Stimulated activated CD4-positive, alpha-beta T cell treated with anti-CD3 and anti-CD28 coated beads, Interleukin-1b, Interleukin-23, amount 100 ng/mL, for 1 hour (primary cell): ENCODE measurements at regions not wholly inside any gene's neighbourhood (a gene's known extent, or its start where the extent isn't known, plus 50 kb on each side); places are given as distances from the start of the nearest gene placed in this dataset.
"Not testable (repeated sequence)": the region's sequence is repeated elsewhere in the genome, so short reads cannot be mapped to it uniquely, and the experiment has no call there.

ENCODE experiments used
- DNase-seq, 2 donors: peaks; one replicate each; pipeline ENCODE4 v3.0.0-alpha.2; 2020; ENCODE audit warnings: low read depth in 2 of 2

GRCh38 chr3:6747017-6747416 lies 113.9 kb upstream of the GRM7 start:
- no peak for DNase-seq

DNA sequence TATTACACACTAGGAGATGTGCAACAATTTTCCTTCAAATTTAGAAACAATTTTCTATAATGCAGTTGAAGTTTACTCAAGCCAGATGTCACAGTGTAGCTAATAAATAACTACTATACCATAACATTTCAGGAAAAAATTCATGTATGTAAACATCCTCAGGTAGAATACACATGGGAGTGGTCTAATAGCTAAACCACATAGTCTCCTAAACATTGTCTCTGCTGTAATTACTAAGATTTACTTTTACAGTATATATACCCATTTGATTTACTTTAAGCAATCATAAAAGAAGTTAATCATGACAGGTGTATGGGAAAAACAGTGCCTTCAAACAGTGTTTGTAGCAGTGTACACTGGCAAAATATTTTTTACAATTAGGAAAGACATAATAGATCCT lies 110.1 kb upstream of the GRM7 start:
- no peak for DNase-seq

GRCh38 chr3:6753536-6753935 lies 107.4 kb upstream of the GRM7 start:
- DNase-seq: no peak

- not testable (repeated sequence) for DNase-seq
These were observed 91.2 kb upstream of the GRM7 start for GRCh38 chr3:6769532-6770396.

- DNase-seq: no peak
These were observed 90.6 kb upstream of the GRM7 start for GRCh38 chr3:6770397-6770690.

DNA sequence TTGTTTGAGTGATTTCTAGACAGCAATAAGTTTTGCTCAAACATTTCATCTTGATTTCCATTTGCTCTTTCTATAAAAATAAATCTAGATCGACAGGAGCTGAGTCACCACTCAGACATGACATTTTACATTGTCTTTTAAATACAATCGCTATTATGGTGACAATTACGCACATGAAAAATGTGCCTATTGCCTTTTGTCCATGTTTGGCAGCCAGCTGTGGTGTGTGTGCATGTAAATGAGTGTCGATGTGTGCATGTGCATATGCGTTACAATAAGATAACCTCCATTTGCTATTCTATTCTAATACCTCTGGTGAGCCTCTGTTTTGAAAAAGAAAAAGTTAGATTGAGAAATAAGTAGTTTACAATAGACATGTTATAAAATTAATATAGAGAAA lies 89.7 kb upstream of the GRM7 start:
- DNase-seq: no peak

GRCh38 chr3:6779140-6779539 lies 81.8 kb upstream of the GRM7 start:
- DNase-seq: no peak

- no peak for DNase-seq
These were observed 79.8 kb upstream of the GRM7 start for GRCh38 chr3:6781092-6781491.

- DNase-seq: no peak
These were observed 75.2 kb upstream of the GRM7 start for GRCh38 chr3:6785726-6786125.

DNA sequence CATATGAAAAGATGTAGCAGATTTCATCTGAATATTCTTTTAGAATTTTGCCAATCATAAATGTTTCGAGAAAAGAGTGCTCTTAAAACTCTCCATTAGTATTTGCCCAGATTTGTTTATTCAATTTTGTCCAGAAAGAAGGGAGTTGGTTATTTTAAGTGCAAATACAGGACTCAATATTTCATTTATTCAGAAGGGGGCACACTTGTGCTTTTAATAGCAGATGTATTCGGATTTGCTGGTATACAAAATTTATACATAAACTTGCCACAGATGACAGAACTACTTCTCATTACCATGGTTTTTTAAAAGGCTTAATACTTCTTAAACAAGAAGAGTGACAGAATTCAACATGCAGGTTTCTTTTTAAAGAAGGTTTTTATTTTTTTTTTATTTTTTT lies 69.8 kb upstream of the GRM7 start:
- DNase-seq: no peak

- DNase-seq: no peak
These were observed 61.5 kb upstream of the GRM7 start for GRCh38 chr3:6799264-6799915.

DNA sequence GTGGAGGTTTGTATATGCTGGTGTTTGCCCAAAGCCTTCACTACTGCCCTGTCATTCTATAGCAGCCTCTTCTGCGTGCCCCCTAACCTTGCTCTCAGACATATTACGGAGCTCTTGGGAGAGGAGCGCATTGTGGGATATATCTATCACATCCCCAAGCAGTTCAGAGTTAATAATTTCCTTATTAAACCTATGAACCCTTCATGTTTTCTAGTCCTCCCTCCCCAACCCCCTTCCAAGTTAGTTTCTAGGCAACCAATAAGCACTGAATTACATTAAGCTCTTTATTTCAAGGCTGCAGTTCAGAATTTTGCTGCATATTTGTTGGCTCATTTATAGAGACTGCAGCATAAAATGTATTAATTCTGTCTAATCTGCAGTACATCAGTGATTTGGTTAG lies 57.3 kb upstream of the GRM7 start:
- no peak for DNase-seq

GRCh38 chr3:6805236-6805635 lies 55.7 kb upstream of the GRM7 start:
- no peak for DNase-seq

DNA sequence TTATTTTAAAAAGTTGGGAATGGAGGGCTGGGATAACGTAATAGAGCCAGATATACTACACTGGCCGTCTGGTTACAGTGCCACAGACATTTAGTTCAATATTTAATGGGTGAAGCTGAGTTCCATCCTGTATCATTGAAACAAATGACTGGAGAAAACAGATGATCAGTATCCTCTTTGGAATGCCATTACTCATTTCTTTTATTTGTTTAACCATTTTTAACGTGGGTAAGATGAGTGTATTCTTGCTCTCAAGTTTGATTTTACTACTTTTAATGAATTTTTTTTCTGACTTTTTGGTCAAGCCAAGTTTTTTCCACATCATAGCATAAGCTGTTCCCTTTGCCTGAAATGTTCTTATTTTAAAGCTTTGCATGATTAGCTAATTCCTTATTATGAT lies 53.9 kb upstream of the GRM7 start:
- no peak for DNase-seq

DNA sequence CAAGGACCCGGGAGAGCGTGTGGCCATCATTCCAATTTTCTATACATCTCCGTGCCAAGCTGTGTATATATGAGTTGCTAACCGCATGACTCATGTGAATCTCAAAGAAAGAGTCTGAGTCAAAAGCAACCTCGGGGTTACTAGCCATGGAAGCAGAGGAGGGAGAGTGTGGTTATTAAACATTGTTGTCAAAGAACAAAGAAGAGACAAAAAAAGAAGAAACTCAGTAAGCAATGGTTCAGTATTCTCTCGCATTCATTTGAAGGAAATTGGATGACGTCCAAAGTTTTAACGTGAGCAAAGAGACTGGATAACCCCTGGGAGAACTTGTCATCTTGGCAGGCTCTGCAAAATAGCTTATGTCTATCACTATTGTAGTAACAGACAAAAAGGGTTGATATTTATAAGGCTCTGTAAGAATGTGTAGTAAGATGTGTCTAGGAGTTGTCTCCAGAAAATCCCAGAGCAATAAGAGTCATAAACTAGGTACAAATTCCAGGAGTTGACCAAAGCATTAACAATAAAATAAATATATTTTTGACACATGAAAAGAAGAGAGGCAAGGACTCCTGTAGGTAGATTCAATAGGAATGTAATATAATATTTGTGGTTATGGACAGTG lies 52.8 kb upstream of the GRM7 start:
- DNase-seq: no peak

- no peak for DNase-seq
These were observed 51.6 kb upstream of the GRM7 start for GRCh38 chr3:6809349-6809748.
